ENCODE measurements at regions not wholly inside any gene's neighbourhood (a gene's known extent, or its start where the extent isn't known, plus 50 kb on each side); places are given as distances from the start of the nearest gene placed in this dataset.
A peak's percentile ranks its signal among the peaks of the same experiment; 100 is the strongest.
"Not testable (repeated sequence)": the region's sequence is repeated elsewhere in the genome, so short reads cannot be mapped to it uniquely, and the experiment has no call there.

DNA sequence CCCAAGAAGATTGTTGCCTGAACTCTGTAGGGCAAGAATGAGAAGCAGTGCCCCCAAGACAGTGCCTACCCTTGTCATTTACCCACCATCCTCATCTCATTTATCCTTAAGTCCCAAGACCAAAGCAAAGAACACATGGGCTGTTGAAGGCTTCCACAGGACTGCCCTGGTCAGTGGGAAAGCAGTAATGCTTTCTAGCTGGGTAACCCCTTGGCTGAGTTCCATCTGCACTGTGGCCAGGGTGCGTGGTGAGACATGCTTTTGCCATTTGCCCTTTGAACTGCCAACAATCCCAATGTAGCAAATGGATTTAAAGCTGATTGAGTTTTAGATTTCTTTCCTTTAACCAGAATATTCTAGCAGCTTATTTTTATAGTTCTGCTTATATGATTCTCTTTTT lies 103.5 kb upstream of the IKBKE start:
- in situ Hi-C loops (cut with HindIII; ENCODE audit: low pct_unique_long_range_greater_than_20kb, low sequenced_read_pairs); H3K9me3 ChIP-seq (ENCODE audit: control insufficient read depth, insufficient read depth, low read depth, low read length); H3K27me3 ChIP-seq (ENCODE audit: control insufficient read depth, insufficient read depth, low read length); H3K36me3 ChIP-seq (ENCODE audit: control insufficient read depth, insufficient read depth, low read length); intact Hi-C loops (cut with micrococcal nuclease; ENCODE audit: unreplicated experiment); CTCF ChIA-PET; POLR2A ChIA-PET; H3K27ac ChIP-seq (ENCODE audit: low read length); DNase-seq (ENCODE audit: low read depth, low spot score); ATAC-seq; H3K4me3 ChIP-seq (ENCODE audit: low read depth in 2 of 2, low read length in 2 of 2); H3K4me1 ChIP-seq (ENCODE audit: control insufficient read depth, insufficient read depth, low read length); BruUV-seq (replicated peaks): not testable (repeated sequence)

DNA sequence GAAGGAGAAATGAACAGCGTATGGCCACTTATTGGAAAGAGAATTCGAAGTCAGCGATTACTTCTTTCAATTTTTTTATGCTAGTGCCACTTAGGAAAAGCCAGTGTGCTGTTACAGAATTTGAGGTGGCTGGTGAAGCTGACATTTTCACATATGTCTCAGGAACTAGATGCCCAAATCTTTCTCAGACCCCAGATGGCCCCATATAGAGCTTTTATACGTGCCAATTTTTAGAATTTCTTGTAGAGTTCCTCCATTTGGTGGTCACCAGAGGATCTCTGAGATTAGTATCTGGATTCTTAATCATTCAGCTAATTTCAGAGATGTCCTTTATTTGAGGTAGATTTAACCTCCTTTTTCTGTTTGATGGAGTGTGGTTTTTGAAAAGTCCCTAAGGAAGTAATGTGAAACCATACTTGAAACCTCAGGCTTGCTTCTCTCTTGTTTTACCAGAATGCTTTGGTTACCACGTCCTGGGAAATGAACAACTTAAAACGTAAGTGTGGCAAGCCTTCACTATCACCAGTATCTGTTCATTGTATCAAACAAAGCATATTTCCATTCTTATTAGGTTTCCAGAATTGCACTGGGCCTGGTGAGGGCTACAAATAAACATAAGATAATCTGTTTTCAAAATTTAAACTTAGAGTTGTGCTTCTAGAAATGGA lies 102.2 kb upstream of the IKBKE start:
- DNase-seq (ENCODE audit: low read depth, low spot score); H3K27ac ChIP-seq (ENCODE audit: low read length); H3K27me3 ChIP-seq (ENCODE audit: control insufficient read depth, insufficient read depth, low read length); POLR2A ChIA-PET; H3K4me3 ChIP-seq (ENCODE audit: low read depth in 2 of 2, low read length in 2 of 2); H3K4me1 ChIP-seq (ENCODE audit: control insufficient read depth, insufficient read depth, low read length); in situ Hi-C loops (cut with HindIII; ENCODE audit: low pct_unique_long_range_greater_than_20kb, low sequenced_read_pairs); ATAC-seq; CTCF ChIA-PET; H3K9me3 ChIP-seq (ENCODE audit: control insufficient read depth, insufficient read depth, low read depth, low read length); intact Hi-C loops (cut with micrococcal nuclease; ENCODE audit: unreplicated experiment); H3K36me3 ChIP-seq (ENCODE audit: control insufficient read depth, insufficient read depth, low read length); BruUV-seq (replicated peaks): not testable (repeated sequence)

DNA sequence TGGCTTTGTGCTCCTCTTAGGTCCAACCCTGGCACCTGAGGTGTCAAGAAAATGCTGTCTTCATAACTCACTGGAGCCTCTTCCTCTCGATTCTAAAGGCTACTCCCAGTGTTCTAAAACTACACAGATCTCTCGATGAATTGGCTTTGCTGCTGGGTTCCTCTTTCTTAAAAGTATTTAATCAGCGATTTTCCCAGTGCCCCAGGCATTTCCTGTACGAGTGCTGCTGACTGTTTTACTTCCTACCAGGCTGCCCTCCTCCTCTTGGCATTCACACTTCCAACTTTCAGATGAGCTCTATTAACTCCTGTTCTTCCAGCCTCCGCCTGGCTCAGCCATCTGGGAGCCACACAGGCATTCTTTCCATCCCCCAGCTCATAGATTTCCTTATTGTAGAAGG lies 95.6 kb upstream of the IKBKE start:
- H3K36me3 ChIP-seq (ENCODE audit: control insufficient read depth, insufficient read depth, low read length); H3K4me1 ChIP-seq (ENCODE audit: control insufficient read depth, insufficient read depth, low read length); POLR2A ChIA-PET; DNase-seq (ENCODE audit: low read depth, low spot score); H3K27ac ChIP-seq (ENCODE audit: low read length); CTCF ChIA-PET; intact Hi-C loops (cut with micrococcal nuclease; ENCODE audit: unreplicated experiment); H3K9me3 ChIP-seq (ENCODE audit: control insufficient read depth, insufficient read depth, low read depth, low read length); H3K27me3 ChIP-seq (ENCODE audit: control insufficient read depth, insufficient read depth, low read length); H3K4me3 ChIP-seq (ENCODE audit: low read depth in 2 of 2, low read length in 2 of 2); in situ Hi-C loops (cut with HindIII; ENCODE audit: low pct_unique_long_range_greater_than_20kb, low sequenced_read_pairs); BruUV-seq (replicated peaks): not testable (repeated sequence)
- ATAC-seq, result peak; percentile 51; the same call in 1 of the 2 replicates

DNA sequence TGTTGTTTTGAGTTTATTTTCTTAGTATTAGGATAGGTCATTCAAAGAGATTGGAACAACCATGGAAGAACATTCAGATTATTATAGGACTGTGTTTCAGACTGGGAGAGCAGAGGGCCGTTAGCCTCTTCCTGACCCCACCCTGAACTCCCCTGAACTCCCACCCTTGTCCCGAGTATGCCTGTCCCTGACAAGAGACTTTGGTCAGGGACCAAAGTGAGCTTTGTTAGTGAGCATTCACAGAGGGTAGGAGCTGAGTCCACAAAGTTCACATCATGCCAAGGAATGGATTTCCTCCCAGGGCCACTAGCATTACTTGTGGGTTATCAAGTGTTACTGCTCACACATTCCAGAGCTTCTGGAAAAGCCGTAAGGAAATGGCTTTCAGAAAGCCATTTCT lies 94.7 kb upstream of the IKBKE start:
- H3K27ac ChIP-seq (ENCODE audit: low read length); in situ Hi-C loops (cut with HindIII; ENCODE audit: low pct_unique_long_range_greater_than_20kb, low sequenced_read_pairs); H3K4me1 ChIP-seq (ENCODE audit: control insufficient read depth, insufficient read depth, low read length); H3K4me3 ChIP-seq (ENCODE audit: low read depth in 2 of 2, low read length in 2 of 2); H3K9me3 ChIP-seq (ENCODE audit: control insufficient read depth, insufficient read depth, low read depth, low read length); intact Hi-C loops (cut with micrococcal nuclease; ENCODE audit: unreplicated experiment); H3K36me3 ChIP-seq (ENCODE audit: control insufficient read depth, insufficient read depth, low read length); H3K27me3 ChIP-seq (ENCODE audit: control insufficient read depth, insufficient read depth, low read length); BruUV-seq (replicated peaks); DNase-seq (ENCODE audit: low read depth, low spot score); CTCF ChIA-PET; ATAC-seq; POLR2A ChIA-PET: not testable (repeated sequence)

DNA sequence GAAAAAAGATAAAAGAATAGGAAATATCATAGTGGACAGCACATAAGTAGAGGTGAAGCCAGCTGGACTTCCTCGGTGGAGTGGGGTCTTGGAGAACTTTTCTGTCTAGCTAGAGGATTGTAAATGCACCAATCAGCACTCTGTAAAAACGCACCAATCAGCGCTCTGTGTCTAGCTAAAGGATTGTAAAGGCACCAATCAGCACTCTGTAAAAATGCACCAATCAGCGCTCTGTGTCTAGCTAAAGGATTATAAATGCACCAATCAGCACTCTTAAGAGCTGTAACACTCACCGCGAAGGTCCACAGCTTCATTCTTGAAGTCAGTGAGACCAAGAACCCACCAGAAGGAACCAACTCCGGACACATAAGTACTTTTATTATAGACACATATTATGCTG lies 91.8 kb upstream of the IKBKE start:
- DNase-seq (ENCODE audit: low read depth, low spot score); POLR2A ChIA-PET; H3K27ac ChIP-seq (ENCODE audit: low read length); in situ Hi-C loops (cut with HindIII; ENCODE audit: low pct_unique_long_range_greater_than_20kb, low sequenced_read_pairs); CTCF ChIA-PET; intact Hi-C loops (cut with micrococcal nuclease; ENCODE audit: unreplicated experiment); H3K9me3 ChIP-seq (ENCODE audit: control insufficient read depth, insufficient read depth, low read depth, low read length); BruUV-seq (replicated peaks); H3K4me3 ChIP-seq (ENCODE audit: low read depth in 2 of 2, low read length in 2 of 2); H3K4me1 ChIP-seq (ENCODE audit: control insufficient read depth, insufficient read depth, low read length); H3K27me3 ChIP-seq (ENCODE audit: control insufficient read depth, insufficient read depth, low read length); H3K36me3 ChIP-seq (ENCODE audit: control insufficient read depth, insufficient read depth, low read length); ATAC-seq: not testable (repeated sequence)

DNA sequence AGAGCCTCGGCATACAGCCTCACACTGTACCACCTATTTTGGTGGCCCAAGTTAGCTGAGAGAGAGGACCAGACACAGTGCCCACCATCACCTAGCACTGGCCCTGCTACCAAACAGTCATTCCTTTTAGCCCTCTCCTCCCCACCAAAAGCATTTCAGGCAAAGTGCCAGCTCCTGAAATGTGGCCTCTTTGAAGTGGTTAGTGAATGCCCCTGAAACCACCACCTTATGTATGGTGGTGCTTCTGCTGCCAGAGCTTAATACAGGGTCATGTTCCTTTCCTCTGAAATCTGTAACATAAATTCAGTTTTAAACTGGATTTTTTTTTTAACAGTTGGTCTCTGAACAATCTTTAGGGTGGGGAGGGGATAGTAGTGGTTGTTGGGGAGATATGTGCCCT lies 91.0 kb upstream of the IKBKE start:
- CTCF ChIA-PET; BruUV-seq (replicated peaks); H3K36me3 ChIP-seq (ENCODE audit: control insufficient read depth, insufficient read depth, low read length); H3K4me1 ChIP-seq (ENCODE audit: control insufficient read depth, insufficient read depth, low read length); H3K4me3 ChIP-seq (ENCODE audit: low read depth in 2 of 2, low read length in 2 of 2); ATAC-seq; in situ Hi-C loops (cut with HindIII; ENCODE audit: low pct_unique_long_range_greater_than_20kb, low sequenced_read_pairs); H3K9me3 ChIP-seq (ENCODE audit: control insufficient read depth, insufficient read depth, low read depth, low read length); H3K27me3 ChIP-seq (ENCODE audit: control insufficient read depth, insufficient read depth, low read length); POLR2A ChIA-PET; H3K27ac ChIP-seq (ENCODE audit: low read length); DNase-seq (ENCODE audit: low read depth, low spot score); intact Hi-C loops (cut with micrococcal nuclease; ENCODE audit: unreplicated experiment): not testable (repeated sequence)

DNA sequence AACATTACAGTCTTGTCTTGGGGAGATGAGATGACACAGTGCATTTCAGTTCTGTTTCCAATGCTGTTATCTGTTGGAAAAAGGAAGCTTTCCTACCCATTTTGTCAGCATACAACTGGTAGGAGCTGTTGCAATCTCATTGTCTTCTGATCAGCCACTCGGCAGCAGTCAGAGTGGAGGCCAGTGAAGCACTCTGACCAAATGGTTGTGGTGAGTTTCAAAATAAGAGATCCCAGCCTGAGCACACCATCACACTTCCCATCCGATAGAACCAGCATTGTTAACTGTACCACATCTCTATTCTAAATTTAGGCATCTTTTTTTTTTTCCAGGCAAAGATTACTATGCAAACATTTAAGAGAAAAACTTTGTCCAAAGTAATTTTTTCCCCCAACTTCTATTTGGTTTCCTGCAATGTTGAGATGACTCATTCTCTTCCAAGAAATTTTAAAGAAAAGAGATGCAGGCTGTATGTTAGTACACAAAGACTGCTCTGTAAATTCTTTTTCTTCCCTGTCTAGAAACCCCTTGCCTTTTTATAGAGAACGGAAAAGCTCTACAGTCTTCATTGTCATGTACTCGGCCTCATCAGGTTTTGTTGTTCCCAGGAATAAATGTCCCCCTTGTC lies 90.0 kb upstream of the IKBKE start:
- BruUV-seq (replicated peaks); DNase-seq (ENCODE audit: low read depth, low spot score); H3K9me3 ChIP-seq (ENCODE audit: control insufficient read depth, insufficient read depth, low read depth, low read length); POLR2A ChIA-PET; H3K4me3 ChIP-seq (ENCODE audit: low read depth in 2 of 2, low read length in 2 of 2); H3K27ac ChIP-seq (ENCODE audit: low read length); in situ Hi-C loops (cut with HindIII; ENCODE audit: low pct_unique_long_range_greater_than_20kb, low sequenced_read_pairs); CTCF ChIA-PET; H3K27me3 ChIP-seq (ENCODE audit: control insufficient read depth, insufficient read depth, low read length); H3K36me3 ChIP-seq (ENCODE audit: control insufficient read depth, insufficient read depth, low read length); intact Hi-C loops (cut with micrococcal nuclease; ENCODE audit: unreplicated experiment); ATAC-seq; H3K4me1 ChIP-seq (ENCODE audit: control insufficient read depth, insufficient read depth, low read length): not testable (repeated sequence)

Measured in Panc1 (cell line).